CD4-positive, alpha-beta T cell (primary cell): ENCODE measurements at regions not wholly inside any gene's neighbourhood (a gene's known extent, or its start where the extent isn't known, plus 50 kb on each side); places are given as distances from the start of the nearest gene placed in this dataset.

Experiments used
- ATAC-seq: fragments of 200-7000 bp; cut with Tn5 transposase; one replicate; pipeline ENCODE4 v1.10.0; 2022; ENCODE audit warnings: mild to moderate bottlenecking; ENCODE audit not compliant: poor library complexity
- CTCF ChIA-PET: fragments of 350-600 bp; sonication (Branson Sonifier 250); formaldehyde crosslinking; loops from one replicate; lab custom pipeline; 2021; ENCODE audit warnings: antibody characterized with exemption, inconsistent platforms; lab: Charles Lee
- POLR2A ChIA-PET: fragments of 350-600 bp; sonication (Branson Sonifier 250); formaldehyde crosslinking; loops from one replicate; lab custom pipeline; 2021; ENCODE audit warnings: antibody characterized with exemption, inconsistent platforms; lab: Charles Lee
- DNase-seq, 14 experiments: peaks; one replicate each; pipeline ENCODE4 v3.0.0-alpha.2; 2013 to 2020; ENCODE audit warnings: mixed read lengths in 2 of 14
- H3K27ac ChIP-seq, 2 donors: one replicate each; pipeline versions ENCODE4 v1.5.1 to v1.7.0; 2013; ENCODE audit warnings: low read length in 2 of 2, low read depth in 1 of 2, mild to moderate bottlenecking in 1 of 2
- H3K27me3 ChIP-seq, 2 experiments: 1 replicate in 1 of 2; 2 replicates in 1 of 2; pipeline versions ENCODE4 v1.6.1 to v1.7.0; 2013; ENCODE audit warnings: low read length in 2 of 2, control low read depth in 1 of 2, mild to moderate bottlenecking in 1 of 2, moderate library complexity in 1 of 2; ENCODE audit not compliant: insufficient read depth in 2 of 2, control insufficient read depth in 1 of 2
- H3K36me3 ChIP-seq: one replicate; pipeline ENCODE4 v1.6.1; 2013; ENCODE audit warnings: low read length, control low read depth; ENCODE audit not compliant: insufficient read depth
- H3K4me1 ChIP-seq: one replicate; pipeline ENCODE4 v1.6.1; 2013; ENCODE audit warnings: low read length, control low read depth; ENCODE audit not compliant: insufficient read depth
- H3K4me3 ChIP-seq: one replicate; pipeline ENCODE4 v1.5.1; 2013; ENCODE audit warnings: mild to moderate bottlenecking, low read length, moderate library complexity
- H3K9me3 ChIP-seq, 2 experiments: 1 replicate in 1 of 2; 2 replicates in 1 of 2; pipeline versions ENCODE4 v1.6.1 to v1.7.0; 2013; ENCODE audit warnings: low read length in 2 of 2, mild to moderate bottlenecking in 2 of 2, control low read depth in 1 of 2, moderate library complexity in 1 of 2; ENCODE audit not compliant: control insufficient read depth in 1 of 2, insufficient read depth in 1 of 2
- H3K27ac Mint-ChIP-seq: one replicate; pipeline ENCODE4 v1.8.0; 2020; ENCODE audit warnings: mixed read lengths
- H3K27me3 Mint-ChIP-seq: one replicate; pipeline ENCODE4 v1.8.0; 2021; ENCODE audit warnings: mixed read lengths
- H3K36me3 Mint-ChIP-seq: one replicate; pipeline ENCODE4 v1.8.0; 2021; ENCODE audit warnings: low read depth, mixed read lengths
- H3K4me1 Mint-ChIP-seq: one replicate; pipeline ENCODE4 v1.8.0; 2021; ENCODE audit warnings: low read depth, mixed read lengths
- H3K4me3 Mint-ChIP-seq: one replicate; pipeline ENCODE4 v1.8.0; 2020; ENCODE audit warnings: mild to moderate bottlenecking, mixed read lengths
- H3K9me3 Mint-ChIP-seq: one replicate; pipeline ENCODE4 v1.8.0; 2020; ENCODE audit warnings: mixed read lengths
- CTCF ChIP-seq: fragments of 200-600 bp; IDR thresholded peaks from one replicate; pipeline ENCODE4 v1.8.0; 2022; ENCODE audit warnings: antibody characterized with exemption, mild to moderate bottlenecking
- intact Hi-C, 2 experiments: fragments of 100-400 bp; cut with DNase I in 1 of 2; cut with micrococcal nuclease in 1 of 2; formaldehyde crosslinking; loops; one replicate each; pipeline versions ENCODE4 v1.15.1 to v1.9.0; 2023 to 2025; cut with DNase I, micrococcal nuclease

GRCh38 chr20:33910056-33910455 is 83.7 kb upstream of the RALY start:
- no peak for TF ChIP-seq CTCF
- Mint-ChIP-seq H3K9me3 (no peaks in the 10 kb centered on the region), H3K36me3 (no peaks in the 10 kb centered on the region), H3K4me3 (no peak overlapping the region), H3K27me3 (peaks cover 4% of the 10 kb centered on the region), H3K27ac (no peak overlapping the region), H3K4me1 (peaks cover 8% of the 10 kb centered on the region)
- Histone ChIP-seq H3K27me3 (peaks cover 0 to 4% of the 10 kb centered on the region in 2 experiments), H3K27ac (no peak overlapping the region), H3K4me3 (no peak overlapping the region), H3K36me3 (no peaks in the 10 kb centered on the region), H3K9me3 (no peaks in the 10 kb centered on the region), H3K4me1 (peaks cover 3% of the 10 kb centered on the region)
- DNase-seq (no peak), ATAC-seq (no peak)
- intact Hi-C loops, result loop anchor here in 1 of 2 experiments (5.0 kb wide), 1 partner anchor 48 kb away; no protein-coding TSS in a partner anchor
- POLR2A ChIA-PET, result no interaction called here
- CTCF ChIA-PET, result no interaction called here

- ChIA-PET POLR2A (no interaction called here), CTCF (no interaction called here)
These were observed 83.0 kb upstream of the RALY start for GRCh38 chr20:33910529-33911327.

GRCh38 chr20:33914919-33915318 is 78.8 kb upstream of the RALY start:
- CTCF ChIA-PET, result interaction anchor here (0.5 to 3.8 kb wide), 6 partner anchors 107 to 215 kb away, joined by 3 to 14 read pairs (median 4); no protein-coding TSS in a partner anchor
- no peaks in the 10 kb centered on the region for H3K27me3 Mint-ChIP-seq
- Histone ChIP-seq H3K9me3 (no peaks in the 10 kb centered on the region), H3K4me1 (peaks cover 5% of the 10 kb centered on the region), H3K4me3 (no peak overlapping the region), H3K36me3 (no peaks in the 10 kb centered on the region), H3K27ac (no peak overlapping the region), H3K27me3 (no peaks in the 10 kb centered on the region)
- no peaks in the 10 kb centered on the region for H3K9me3 Mint-ChIP-seq
- peak; percentile 6 to 66 (median 39) for DNase-seq
- TF ChIP-seq CTCF, result no peak
- H3K4me3 Mint-ChIP-seq, result no peak overlapping the region
- intact Hi-C loops, result loop anchor here (1.0 to 5.0 kb wide), 6 partner anchors 53 to 214 kb away; no protein-coding TSS in a partner anchor
- peak; percentile 99 for ATAC-seq
- peaks cover 15% of the 10 kb centered on the region for H3K4me1 Mint-ChIP-seq
- no peak overlapping the region for H3K27ac Mint-ChIP-seq
- H3K36me3 Mint-ChIP-seq, result no peaks in the 10 kb centered on the region
- POLR2A ChIA-PET, result interaction anchor here (1.0 to 1.4 kb wide), 3 partner anchors 9 to 215 kb away, joined by 3 to 5 read pairs (median 4); partner anchors contain the start of gene RALY

More at GRCh38 chr20:33910529-33911327, 83.0 kb upstream of the RALY start:
- H3K4me3 Mint-ChIP-seq, result no peak overlapping the region
- H3K4me3 ChIP-seq, result no peak overlapping the region
- TF ChIP-seq CTCF, result no peak
- peaks cover 4% of the 10 kb centered on the region for H3K27me3 Mint-ChIP-seq
- H3K9me3 ChIP-seq, result no peaks in the 10 kb centered on the region
- peaks cover 14% of the 10 kb centered on the region for H3K4me1 Mint-ChIP-seq
- peaks cover 5% of the 10 kb centered on the region for H3K4me1 ChIP-seq
- no peaks in the 10 kb centered on the region for H3K36me3 Mint-ChIP-seq
- ATAC-seq, result no peak
- H3K27ac Mint-ChIP-seq, result no peak overlapping the region
- intact Hi-C loops, result loop anchor here in 1 of 2 experiments (5.0 kb wide), 1 partner anchor 48 kb away; no protein-coding TSS in a partner anchor
- no peaks in the 10 kb centered on the region for H3K9me3 Mint-ChIP-seq
- H3K36me3 ChIP-seq, result no peaks in the 10 kb centered on the region
- peaks cover 0 to 4% of the 10 kb centered on the region in 2 experiments for H3K27me3 ChIP-seq
- no peak overlapping the region for H3K27ac ChIP-seq
- no peak for DNase-seq
